ENCODE measurements at regions not wholly inside any gene's neighbourhood (a gene's known extent, or its start where the extent isn't known, plus 50 kb on each side); places are given as distances from the start of the nearest gene placed in this dataset.

DNA sequence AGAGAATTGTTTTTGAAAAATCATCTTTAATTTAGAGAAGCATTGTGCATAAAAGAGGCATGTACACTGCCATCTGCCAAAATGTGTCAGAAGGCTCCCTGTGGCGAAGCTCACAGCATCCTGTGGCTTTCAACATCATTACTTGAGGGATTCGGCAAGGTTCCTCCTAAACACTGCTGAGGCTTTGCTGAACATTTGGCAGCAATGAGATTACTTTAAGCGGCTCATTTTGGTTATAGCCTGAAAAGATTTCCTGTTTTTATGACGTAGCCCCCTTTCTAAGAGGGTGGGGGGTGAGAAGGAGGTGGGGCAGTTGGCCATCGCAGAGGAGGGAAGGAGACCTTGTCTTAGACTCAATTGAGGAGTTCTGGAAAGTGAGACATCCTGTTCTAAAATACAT, 469.4 kb downstream of the RASEF start:
- DNase-seq = peak; percentile 65

DNA sequence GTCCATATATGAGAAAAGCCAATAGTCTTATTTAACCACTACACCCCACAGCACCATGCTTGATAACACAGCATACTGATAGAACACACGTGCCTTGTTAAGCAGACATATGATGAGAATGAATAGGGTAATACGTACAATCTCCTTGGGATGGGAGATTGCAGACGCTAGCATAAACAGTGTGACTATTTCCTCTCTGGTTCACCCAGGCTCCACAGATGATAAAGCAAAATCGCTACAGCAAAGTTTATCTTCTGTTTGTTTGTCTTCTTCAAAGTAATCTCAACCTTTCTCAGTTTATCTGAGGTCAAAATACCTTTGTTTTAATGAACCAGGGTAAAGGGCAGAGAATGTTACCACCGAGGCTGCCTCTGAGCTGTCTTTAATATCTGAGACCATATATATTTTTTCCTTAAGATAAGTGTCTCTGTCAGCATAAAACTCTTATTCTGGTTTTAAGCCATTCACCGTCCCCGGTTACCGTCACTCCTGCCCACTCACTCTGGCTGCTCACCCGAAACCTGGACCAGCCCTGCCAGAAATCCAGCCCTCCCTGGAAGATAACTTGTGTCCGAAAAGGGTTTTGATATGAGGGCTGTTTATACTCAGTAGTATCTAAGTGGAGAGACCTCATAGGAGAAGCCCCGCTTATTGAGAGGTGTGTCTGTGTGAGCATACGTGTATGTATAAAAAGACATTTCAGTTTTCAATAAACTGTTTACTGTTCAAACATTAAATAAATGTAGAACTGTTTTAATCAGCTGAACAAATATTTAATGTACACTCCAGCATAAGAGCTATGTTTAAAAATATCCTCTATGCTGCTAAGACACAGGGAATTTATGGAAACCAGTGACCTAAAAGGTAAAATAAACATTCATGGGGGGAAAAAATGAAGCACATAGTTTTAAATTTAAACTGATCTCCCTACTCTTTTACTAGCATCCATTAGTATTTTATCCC, 465.4 kb downstream of the RASEF start:
- no peak for DNase-seq

GRCh38 chr9:82598241-82599039, 464.5 kb downstream of the RASEF start:
- no peak for DNase-seq

DNA sequence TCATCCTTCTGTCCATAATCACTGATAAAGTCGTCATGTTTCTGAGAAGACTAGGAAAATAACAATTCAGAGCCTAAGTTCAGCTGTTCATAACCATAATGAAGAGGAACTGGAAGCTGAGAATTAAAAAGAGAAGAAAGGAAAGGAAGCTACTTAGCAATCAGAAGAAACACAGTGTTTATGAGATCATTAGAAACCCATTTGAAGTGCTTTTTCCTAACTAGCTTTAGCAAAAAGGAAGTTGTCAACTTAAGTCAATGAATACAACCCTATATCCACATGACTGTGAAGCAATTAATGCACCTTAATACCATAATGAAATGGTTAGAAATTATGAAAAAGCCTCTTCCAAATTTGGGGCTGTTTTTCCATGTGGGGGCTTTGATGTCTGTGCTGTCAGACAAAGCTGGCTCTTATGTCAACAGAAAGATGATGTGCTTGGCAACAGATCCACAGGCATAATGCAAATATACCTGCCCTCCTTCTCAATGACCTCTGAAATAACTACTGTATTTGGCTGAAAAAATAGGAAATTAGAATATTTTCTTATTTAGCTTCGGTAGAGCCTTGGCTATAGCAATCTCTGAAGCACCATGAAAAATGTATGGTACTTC, 463.5 kb downstream of the RASEF start:
- no peak for DNase-seq

GRCh38 chr9:82600536-82601292, 462.2 kb downstream of the RASEF start:
- DNase-seq = no peak

GRCh38 chr9:82601293-82601771, 461.6 kb downstream of the RASEF start:
- DNase-seq = peak; percentile 21

DNA sequence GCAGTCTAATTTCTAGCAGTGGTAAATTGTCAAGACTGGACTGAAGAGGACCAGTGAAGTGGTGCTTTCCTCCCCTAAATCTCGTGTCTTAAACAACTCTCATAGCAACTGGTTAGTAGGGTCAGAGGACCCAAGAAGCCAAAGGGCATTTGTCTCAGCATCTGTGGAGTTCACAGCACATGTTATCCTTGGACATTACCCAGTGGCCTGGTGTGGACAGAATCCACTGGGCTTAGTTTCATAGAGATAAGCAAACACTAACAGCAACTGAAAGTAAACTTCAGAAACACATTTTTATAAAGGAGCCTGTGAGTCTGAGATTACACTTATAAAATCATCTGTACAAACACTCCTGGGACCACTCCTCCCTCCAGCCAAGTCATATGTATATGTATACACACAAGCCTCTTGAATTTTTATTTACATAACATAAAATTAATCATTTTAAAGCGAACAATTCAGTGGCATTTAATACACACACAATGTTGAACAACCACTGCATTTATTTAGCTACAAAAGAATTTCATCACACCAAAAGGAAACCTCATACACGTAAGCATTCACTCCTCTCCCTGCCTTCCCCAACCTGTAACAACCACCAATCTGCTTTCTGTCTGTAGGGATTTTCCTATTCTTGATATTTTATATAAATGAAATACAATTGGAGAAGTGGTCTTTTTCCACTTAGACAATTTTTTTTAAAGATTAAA, 457.8 kb downstream of the RASEF start:
- no peak for DNase-seq

GRCh38 chr9:82605657-82606031, 457.3 kb downstream of the RASEF start:
- DNase-seq = no peak

DNA sequence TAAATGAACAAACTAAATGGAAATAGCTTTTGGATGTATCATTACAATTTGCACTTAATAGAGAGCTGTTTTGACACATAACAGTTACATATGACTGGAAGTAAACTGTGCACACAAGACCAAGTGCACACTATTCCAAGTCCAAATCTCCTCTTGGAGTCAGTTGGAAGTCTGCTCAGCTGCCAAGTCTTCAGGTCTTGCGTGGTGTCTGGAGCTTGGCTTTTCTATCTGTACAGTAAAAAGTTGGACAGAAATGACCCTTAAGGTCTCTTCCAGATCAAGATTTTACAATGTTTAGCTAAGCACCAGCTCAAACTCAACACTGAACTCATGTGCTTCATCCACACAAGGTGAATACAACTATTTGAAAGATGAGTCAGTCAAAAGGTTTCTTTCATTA, 456.9 kb downstream of the RASEF start:
- no peak for DNase-seq

GRCh38 chr9:82606492-82607382, 456.2 kb downstream of the RASEF start:
- peak; percentile 73 for DNase-seq

- DNase-seq = no peak
These were observed 454.5 kb downstream of the RASEF start for GRCh38 chr9:82608487-82608886.

- DNase-seq = no peak
These were observed 450.0 kb downstream of the RASEF start for GRCh38 chr9:82612942-82613341.

- DNase-seq = no peak
These were observed 449.4 kb downstream of the RASEF start for GRCh38 chr9:82613498-82613897.

DNA sequence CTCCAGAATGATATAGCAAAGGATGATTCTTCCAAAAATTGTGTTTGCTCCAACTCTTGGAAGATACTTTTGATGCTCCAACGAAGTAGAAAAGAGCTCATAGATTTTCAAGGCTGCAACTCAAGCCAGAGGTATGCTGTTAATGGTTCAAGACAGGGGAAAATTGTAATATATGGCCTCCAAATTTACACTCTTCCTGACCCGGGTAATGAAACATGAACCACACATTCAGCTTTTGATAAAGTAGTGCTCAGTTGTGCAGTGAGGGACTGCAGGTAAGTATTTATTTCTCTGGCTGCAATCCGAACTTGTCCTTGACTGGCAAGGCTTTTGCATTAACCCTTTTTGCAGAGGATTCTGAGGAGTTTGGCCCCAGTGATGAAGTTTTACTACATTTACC, 446.4 kb downstream of the RASEF start:
- no peak for DNase-seq

GRCh38 chr9:82621447-82621846, 441.5 kb downstream of the RASEF start:
- peak; percentile 6 for DNase-seq

- no peak for DNase-seq
These were observed 425.6 kb downstream of the RASEF start for GRCh38 chr9:82637368-82637767.

DNA sequence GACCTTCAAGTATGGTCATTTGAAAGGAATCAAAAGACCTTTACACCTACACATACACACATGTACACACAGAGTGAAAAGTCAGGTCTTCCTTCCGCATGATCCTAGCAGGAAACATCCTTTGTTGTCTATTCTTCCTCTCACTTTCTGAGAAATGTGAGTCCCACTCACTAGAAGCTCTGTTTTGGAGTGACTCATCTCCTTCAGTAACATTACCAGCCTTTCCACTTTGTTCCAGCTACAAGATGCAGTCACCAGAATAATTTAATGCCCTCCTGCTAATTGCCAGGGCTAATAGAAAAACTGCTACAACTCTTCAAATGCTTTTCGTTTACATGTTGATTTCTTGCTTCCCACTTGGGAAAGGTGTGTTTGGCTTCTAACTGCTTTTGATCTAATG, 417.3 kb downstream of the RASEF start:
- no peak for DNase-seq

- DNase-seq = no peak
These were observed 412.6 kb downstream of the RASEF start for GRCh38 chr9:82650368-82650767.

DNA sequence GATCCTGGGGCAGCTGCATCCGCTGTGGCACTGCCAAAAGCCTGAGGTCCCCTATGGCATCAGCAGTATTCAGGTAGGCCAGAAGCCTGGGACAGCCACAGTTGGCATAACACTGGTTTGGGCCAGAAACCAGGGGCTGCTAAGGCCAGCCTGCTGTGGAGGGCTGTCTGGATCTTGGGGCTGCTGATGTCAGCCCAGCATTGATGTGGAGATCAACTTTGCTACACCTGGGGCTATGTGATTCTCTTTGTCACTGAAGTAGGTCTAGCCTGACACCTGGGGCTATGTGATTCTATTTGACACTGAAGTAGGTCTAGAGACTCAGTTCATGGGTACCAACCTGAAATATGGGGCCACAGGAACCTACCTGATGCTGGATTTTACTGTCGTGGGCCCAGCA, 411.5 kb downstream of the RASEF start:
- DNase-seq = no peak

- no peak for DNase-seq
These were observed 397.6 kb downstream of the RASEF start for GRCh38 chr9:82665324-82665723.
